Spleen (tissue), 7 donors: ENCODE measurements at regions not wholly inside any gene's neighbourhood (a gene's known extent, or its start where the extent isn't known, plus 50 kb on each side); places are given as distances from the start of the nearest gene placed in this dataset.

Experiments used
- CTCF ChIP-seq, 11 experiments: fragments of 200-600 bp in 7 of 11; fragments of 450-650 bp in 4 of 11; sonication (generic) in 4 of 11; IDR thresholded peaks in 8 of 11; conservative IDR thresholded peaks in 3 of 11; 1 replicate in 7 of 11; 2 replicates in 4 of 11; pipeline versions ENCODE4 v1.4.0 to v1.8.0; 2016 to 2021; ENCODE audit warnings: antibody characterized with exemption in 11 of 11, inconsistent platforms in 4 of 11, mild to moderate bottlenecking in 1 of 11
- POLR2A ChIP-seq, 3 donors: fragments of 450-650 bp; IDR thresholded peaks; one replicate each; pipeline ENCODE4 v1.5.1; 2017; ENCODE audit warnings: antibody characterized with exemption in 3 of 3, mild to moderate bottlenecking in 1 of 3
- POLR2AphosphoS5 ChIP-seq, 3 donors: sonication (generic); formaldehyde crosslinking; IDR thresholded peaks; one replicate each; pipeline ENCODE4 v1.5.1; 2017; ENCODE audit warnings: antibody characterized with exemption in 3 of 3
- donor health status: DM: no; HTN: no; CAD: no; lungs with moderate emphysema.
- donor health status: DM: no; HTN: no; CAD: no.
- donor health status: DM: no; HTN: no; CAD: no.

GRCh38 chr1:73042403-73042802 is 760.1 kb upstream of the NEGR1 start:
- TF ChIP-seq CTCF (IDR thresholded peaks at IDR 0.05 in 8 of 11, conservative IDR thresholded peaks at IDR 0.05 in 3 of 11) (no peak), POLR2AphosphoS5 (IDR thresholded peaks at IDR 0.05) (no peak), POLR2A (IDR thresholded peaks at IDR 0.05) (no peak)
